ENCODE measurements at regions not wholly inside any gene's neighbourhood (a gene's known extent, or its start where the extent isn't known, plus 50 kb on each side); places are given as distances from the start of the nearest gene placed in this dataset.

DNA sequence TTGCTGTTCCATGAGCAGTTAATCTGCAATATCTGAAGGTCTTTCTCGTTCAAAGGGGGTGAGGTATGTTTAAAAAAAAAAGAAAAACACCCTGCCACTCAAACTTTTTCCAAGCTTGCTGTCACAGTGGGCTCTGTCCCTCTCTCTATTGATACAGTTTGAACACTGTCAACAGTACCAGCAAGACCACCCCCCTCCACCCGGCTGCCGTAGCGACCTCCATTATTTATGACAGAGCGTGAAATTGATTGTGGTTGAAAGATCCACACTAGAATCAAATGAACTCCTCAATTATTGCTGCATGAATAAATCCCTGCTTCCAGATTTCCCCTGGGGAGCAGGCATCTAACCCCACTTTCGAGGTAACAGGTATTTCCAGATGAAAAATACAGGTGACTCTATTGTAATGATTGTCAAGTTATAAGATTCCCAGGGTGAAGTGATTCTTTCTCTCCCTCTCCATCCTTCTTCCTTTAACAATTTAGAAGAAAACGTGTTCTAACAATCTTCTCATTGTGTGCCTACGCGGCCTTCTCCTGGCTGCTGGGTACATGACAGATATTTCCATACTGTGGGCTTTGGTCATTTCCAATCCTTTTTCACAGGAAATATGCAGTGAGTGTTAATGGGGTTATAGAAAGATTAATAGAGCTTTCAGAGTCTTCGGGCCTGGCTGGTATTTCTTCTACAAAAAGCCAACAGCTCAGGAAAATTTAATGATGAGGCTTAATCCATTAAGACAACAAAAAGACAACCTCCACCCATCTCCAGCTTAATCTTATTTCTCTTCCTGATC is 135.7 kb upstream of the C16orf82 start:
- TF ChIP-seq CTCF (IDR thresholded peaks at IDR 0.05; ENCODE audit: low read depth, low read length, missing control alignments) = no peak

DNA sequence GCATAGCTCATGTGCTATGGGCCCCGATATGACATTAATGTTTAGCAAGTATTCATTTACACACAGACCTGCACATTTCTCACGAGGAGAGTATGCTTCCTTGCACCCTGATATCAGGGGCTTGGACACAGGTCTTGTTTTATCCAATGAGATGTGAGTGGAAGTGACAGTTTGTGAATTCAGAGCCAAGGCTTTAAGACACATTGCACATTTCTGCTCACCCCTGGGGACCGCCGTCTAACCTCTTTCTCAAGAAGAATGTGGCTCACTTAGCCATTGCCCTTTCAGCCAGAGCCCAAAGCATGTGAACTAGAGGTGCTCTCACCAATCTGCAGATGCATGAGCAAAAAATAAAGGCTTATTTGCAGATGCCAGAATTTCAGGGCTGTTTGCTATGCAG is 116.1 kb upstream of the C16orf82 start:
- no peak for TF ChIP-seq CTCF (IDR thresholded peaks at IDR 0.05; ENCODE audit: low read depth, low read length, missing control alignments)
- no peak for DNase-seq (ENCODE audit: low read depth)
- no peak overlapping the region for H3K4me3 ChIP-seq (ENCODE audit: low read depth, low read length)

More for the DNA sequence above, 135.7 kb upstream of the C16orf82 start:
- no peak for DNase-seq (ENCODE audit: low read depth)
- no peak overlapping the region for H3K4me3 ChIP-seq (ENCODE audit: low read depth, low read length)

GRCh38 chr16:26951950-26952349 is 114.8 kb upstream of the C16orf82 start:
- no peak for TF ChIP-seq CTCF (IDR thresholded peaks at IDR 0.05; ENCODE audit: low read depth, low read length, missing control alignments)
- no peak for DNase-seq (ENCODE audit: low read depth)
- no peak overlapping the region for H3K4me3 ChIP-seq (ENCODE audit: low read depth, low read length)

DNA sequence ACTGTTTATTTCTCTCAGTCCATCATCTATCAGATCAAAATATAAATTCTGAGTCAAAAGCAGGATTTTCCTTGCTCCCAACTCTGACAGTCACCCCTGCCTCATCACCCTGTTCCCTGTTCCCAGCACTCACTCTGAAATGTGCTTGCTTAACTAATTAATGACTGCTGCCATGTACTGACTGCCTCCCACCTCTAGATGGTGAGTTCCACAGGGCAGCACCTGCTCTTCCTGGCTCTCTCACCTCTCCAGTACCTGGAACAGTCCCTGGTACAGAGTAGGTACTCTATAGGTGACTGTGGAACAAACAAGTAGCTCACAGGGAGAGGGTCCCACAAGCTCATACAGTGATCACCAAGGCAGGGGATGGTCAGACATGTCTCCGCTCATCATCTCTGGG is 114.3 kb upstream of the C16orf82 start:
- no peak for TF ChIP-seq CTCF (IDR thresholded peaks at IDR 0.05; ENCODE audit: low read depth, low read length, missing control alignments)
- no peak overlapping the region for H3K4me3 ChIP-seq (ENCODE audit: low read depth, low read length)
- DNase-seq (ENCODE audit: low read depth) = no peak

GRCh38 chr16:26957283-26957859 is 109.4 kb upstream of the C16orf82 start:
- TF ChIP-seq CTCF (IDR thresholded peaks at IDR 0.05; ENCODE audit: low read depth, low read length, missing control alignments) = no peak
- DNase-seq (ENCODE audit: low read depth) = no peak
- H3K4me3 ChIP-seq (ENCODE audit: low read depth, low read length) = no peak overlapping the region

DNA sequence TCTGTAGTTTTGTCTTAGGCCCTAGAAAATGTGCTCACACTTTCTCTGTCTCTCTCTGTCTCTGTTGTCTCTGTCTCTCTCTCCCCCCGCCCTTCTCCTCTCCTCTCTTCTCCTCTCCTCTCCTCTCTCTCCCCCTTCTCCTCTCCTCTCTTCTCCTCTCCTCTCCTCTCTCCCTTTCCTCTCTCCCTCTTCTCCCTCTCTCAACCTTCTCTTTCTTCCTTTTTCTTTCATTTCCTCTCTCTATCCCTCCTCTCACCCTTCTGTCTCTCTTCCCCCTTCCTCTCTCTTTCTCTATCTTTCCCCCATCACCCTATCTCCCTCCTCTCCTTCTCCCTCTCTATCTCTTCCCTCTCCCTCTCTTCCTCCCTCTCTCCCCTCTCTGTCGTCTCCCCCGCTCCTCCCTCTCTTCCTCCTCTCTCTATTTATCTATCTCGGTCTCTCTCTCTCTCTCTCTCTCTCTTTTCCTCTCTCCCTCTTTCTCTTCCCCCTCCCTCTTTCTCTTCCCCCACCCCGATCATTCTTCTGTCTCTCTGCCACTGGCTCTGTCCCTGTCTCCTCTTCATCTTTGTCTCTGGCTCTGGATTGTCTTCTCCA is 107.2 kb upstream of the C16orf82 start:
- no peak for TF ChIP-seq CTCF (IDR thresholded peaks at IDR 0.05; ENCODE audit: low read depth, low read length, missing control alignments)
- no peak for DNase-seq (ENCODE audit: low read depth)

More for the DNA sequence above, 107.2 kb upstream of the C16orf82 start:
- no peak overlapping the region for H3K4me3 ChIP-seq (ENCODE audit: low read depth, low read length)

Data from GM12864 (cell line).